OCI-LY3 (cell line): ENCODE measurements at regions not wholly inside any gene's neighbourhood (a gene's known extent, or its start where the extent isn't known, plus 50 kb on each side); places are given as distances from the start of the nearest gene placed in this dataset.

ENCODE experiments used
- EZH2phosphoT487 ChIP-seq: fragments of 200-600 bp; shearing (Covaris generic); IDR thresholded peaks from 2 replicates; pipeline ENCODE4 v1.6.1; 2018; ENCODE audit warnings: antibody characterized with exemption, mixed run types, low read depth
- TF ChIP-seq, protein P1 (sequence below): fragments of 200-600, 300-600 bp; sonication (generic); IDR thresholded peaks from 2 replicates; pipeline ENCODE4 v1.5.1; 2014; ENCODE audit warnings: antibody characterized with exemption, low read length, low read depth

DNA sequence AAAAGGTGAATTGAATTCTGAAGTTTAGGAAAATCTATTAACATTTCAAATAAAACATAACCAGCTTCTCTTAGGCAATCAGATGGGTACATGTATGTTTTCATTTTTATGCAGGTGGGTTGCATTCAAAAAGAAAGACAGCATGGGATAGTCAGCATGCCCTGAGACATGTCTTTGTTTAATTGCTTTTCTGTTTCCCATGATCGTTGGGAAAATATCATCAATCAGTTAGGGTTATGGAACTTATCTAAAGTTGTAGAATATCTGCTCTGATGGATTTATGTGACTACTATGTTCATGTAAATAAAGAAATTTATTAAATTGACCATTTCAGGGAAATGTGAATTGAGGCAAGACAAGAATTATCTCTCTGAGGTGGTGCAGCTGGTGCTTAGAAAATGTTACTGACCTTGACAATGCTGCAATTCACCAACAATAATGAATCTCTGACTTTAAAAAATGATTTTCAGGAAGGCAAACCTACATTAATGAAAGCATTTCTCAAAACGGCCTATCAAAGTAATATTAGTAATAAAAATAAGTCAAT is 112.7 kb downstream of the RFPL4B start:
- TF ChIP-seq, protein P1, sequence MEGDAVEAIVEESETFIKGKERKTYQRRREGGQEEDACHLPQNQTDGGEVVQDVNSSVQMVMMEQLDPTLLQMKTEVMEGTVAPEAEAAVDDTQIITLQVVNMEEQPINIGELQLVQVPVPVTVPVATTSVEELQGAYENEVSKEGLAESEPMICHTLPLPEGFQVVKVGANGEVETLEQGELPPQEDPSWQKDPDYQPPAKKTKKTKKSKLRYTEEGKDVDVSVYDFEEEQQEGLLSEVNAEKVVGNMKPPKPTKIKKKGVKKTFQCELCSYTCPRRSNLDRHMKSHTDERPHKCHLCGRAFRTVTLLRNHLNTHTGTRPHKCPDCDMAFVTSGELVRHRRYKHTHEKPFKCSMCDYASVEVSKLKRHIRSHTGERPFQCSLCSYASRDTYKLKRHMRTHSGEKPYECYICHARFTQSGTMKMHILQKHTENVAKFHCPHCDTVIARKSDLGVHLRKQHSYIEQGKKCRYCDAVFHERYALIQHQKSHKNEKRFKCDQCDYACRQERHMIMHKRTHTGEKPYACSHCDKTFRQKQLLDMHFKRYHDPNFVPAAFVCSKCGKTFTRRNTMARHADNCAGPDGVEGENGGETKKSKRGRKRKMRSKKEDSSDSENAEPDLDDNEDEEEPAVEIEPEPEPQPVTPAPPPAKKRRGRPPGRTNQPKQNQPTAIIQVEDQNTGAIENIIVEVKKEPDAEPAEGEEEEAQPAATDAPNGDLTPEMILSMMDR, result no peak
- no peak for TF ChIP-seq EZH2phosphoT487
